Panc1 (cell line): ENCODE measurements at regions not wholly inside any gene's neighbourhood (a gene's known extent, or its start where the extent isn't known, plus 50 kb on each side); places are given as distances from the start of the nearest gene placed in this dataset.

Experiments used
- ATAC-seq: fragments of 200-7000 bp; cut with Tn5 transposase; 2 replicates; pipeline ENCODE4 v1.9.1; 2020; ENCODE audit warnings: mild to moderate bottlenecking, moderate library complexity
- BruUV-seq: library from RNA; stranded (reverse); fragments of 400-500 nt; replicated peaks from 2 replicates; lab custom pipeline; 2021; lab: Mats Ljungman, UMichigan
- CTCF ChIA-PET: fragments of 300-600 bp; sonication (Branson Sonifier 250); formaldehyde crosslinking; loops from one replicate; lab custom pipeline; 2022; ENCODE audit warnings: antibody characterized with exemption; lab: Charles Lee
- POLR2A ChIA-PET: fragments of 300-600 bp; sonication (Branson Sonifier 250); formaldehyde crosslinking; loops from one replicate; lab custom pipeline; 2022; ENCODE audit warnings: antibody characterized with exemption; lab: Charles Lee
- DNase-seq: peaks from one replicate; pipeline ENCODE4 v3.0.0-alpha.2; 2010; ENCODE audit warnings: low read depth, low spot score
- H3K27ac ChIP-seq: 2 replicates; pipeline ENCODE4 v1.5.1; 2011; ENCODE audit warnings: mild to moderate bottlenecking, low read length, inconsistent platforms
- H3K27me3 ChIP-seq: fragments of 200-500 bp; sonication (Bioruptor generic); 2 replicates; pipeline ENCODE4 v1.6.0; 2014; ENCODE audit warnings: low read length, inconsistent platforms; ENCODE audit not compliant: control insufficient read depth, insufficient read depth
- H3K36me3 ChIP-seq: fragments of 200-500 bp; sonication (Bioruptor generic); 2 replicates; pipeline ENCODE4 v1.5.1; 2014; ENCODE audit warnings: inconsistent platforms, mild to moderate bottlenecking, low read length, moderate library complexity; ENCODE audit not compliant: control insufficient read depth, insufficient read depth
- H3K4me1 ChIP-seq: 2 replicates; pipeline ENCODE4 v1.5.1; 2011; ENCODE audit warnings: inconsistent platforms, mild to moderate bottlenecking, low read length, moderate library complexity; ENCODE audit not compliant: control insufficient read depth, insufficient read depth
- H3K4me3 ChIP-seq, 2 experiments: 2 replicates each; pipeline ENCODE4 v1.5.1; 2011 to 2012; ENCODE audit warnings: low read depth in 2 of 2, low read length in 2 of 2, mild to moderate bottlenecking in 2 of 2, inconsistent platforms in 1 of 2, moderate library complexity in 1 of 2
- H3K9me3 ChIP-seq: fragments of 200-500 bp; sonication (Bioruptor generic); 2 replicates; pipeline ENCODE4 v1.5.1; 2014; ENCODE audit warnings: low read depth, mild to moderate bottlenecking, inconsistent platforms, low read length, moderate library complexity; ENCODE audit not compliant: control insufficient read depth, insufficient read depth
- POLR2AphosphoS5 ChIP-seq: IDR thresholded peaks from 2 replicates; pipeline ENCODE4 v1.6.1; 2012; ENCODE audit warnings: mild to moderate bottlenecking, low read depth, low read length, moderate library complexity
- SIN3A ChIP-seq: IDR thresholded peaks from 2 replicates; pipeline ENCODE4 v1.6.1; 2012; ENCODE audit warnings: low read depth, mild to moderate bottlenecking, low read length, moderate library complexity, borderline replicate concordance; ENCODE audit not compliant: insufficient read depth
- TCF7L2 ChIP-seq: IDR thresholded peaks from 2 replicates; pipeline ENCODE4 v1.6.1; 2011; ENCODE audit warnings: mild to moderate bottlenecking, low read depth, low read length, inconsistent platforms
- in situ Hi-C: cut with HindIII; loops from 2 replicates; pipeline ENCODE4 v1.10.0; 2016; ENCODE audit warnings: low sequenced_read_pairs, low pct_unique_long_range_greater_than_20kb
- intact Hi-C: fragments of 100-400 bp; cut with micrococcal nuclease; formaldehyde crosslinking; loops from one replicate; pipeline ENCODE4 v1.10.0; 2022; ENCODE audit not compliant: unreplicated experiment
- TF ChIP-seq, protein P1 (sequence below), 2 experiments: IDR thresholded peaks; 2 replicates each; pipeline ENCODE4 v1.6.1; 2011 to 2012; ENCODE audit warnings: low read depth in 2 of 2, control low read depth in 1 of 2, low read length in 1 of 2, mild to moderate bottlenecking in 1 of 2, moderate library complexity in 1 of 2; ENCODE audit not compliant: insufficient read depth in 1 of 2
- TF ChIP-seq, protein P2 (sequence below): fragments of 450-650 bp; IDR thresholded peaks from 2 replicates; pipeline ENCODE4 v1.5.1; 2017; ENCODE audit warnings: mild to moderate bottlenecking

DNA sequence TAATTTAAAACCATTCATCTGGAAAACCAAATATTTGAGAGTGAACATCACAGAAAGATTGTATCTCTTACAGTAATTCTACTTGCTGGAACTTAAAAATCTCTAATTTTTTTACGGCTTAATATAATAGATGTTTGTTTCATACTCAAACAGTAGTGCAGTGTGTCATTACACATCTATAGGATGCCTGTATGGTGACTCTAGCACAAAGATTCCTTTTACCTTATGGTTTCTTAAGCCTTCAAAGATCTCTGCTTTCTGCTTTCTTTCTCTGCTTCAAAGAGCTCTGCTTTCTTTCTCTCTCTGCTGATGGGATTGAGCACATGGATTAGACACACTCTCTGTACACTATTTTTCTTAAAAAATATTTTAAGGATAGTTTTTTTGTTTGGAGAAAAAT lies 374.0 kb upstream of the CDH9 start:
- no peak for ATAC-seq
- no peak for TF ChIP-seq TCF7L2
- TF ChIP-seq POLR2AphosphoS5 = no peak
- TF ChIP-seq SIN3A = no peak
- TF ChIP-seq, protein P1, sequence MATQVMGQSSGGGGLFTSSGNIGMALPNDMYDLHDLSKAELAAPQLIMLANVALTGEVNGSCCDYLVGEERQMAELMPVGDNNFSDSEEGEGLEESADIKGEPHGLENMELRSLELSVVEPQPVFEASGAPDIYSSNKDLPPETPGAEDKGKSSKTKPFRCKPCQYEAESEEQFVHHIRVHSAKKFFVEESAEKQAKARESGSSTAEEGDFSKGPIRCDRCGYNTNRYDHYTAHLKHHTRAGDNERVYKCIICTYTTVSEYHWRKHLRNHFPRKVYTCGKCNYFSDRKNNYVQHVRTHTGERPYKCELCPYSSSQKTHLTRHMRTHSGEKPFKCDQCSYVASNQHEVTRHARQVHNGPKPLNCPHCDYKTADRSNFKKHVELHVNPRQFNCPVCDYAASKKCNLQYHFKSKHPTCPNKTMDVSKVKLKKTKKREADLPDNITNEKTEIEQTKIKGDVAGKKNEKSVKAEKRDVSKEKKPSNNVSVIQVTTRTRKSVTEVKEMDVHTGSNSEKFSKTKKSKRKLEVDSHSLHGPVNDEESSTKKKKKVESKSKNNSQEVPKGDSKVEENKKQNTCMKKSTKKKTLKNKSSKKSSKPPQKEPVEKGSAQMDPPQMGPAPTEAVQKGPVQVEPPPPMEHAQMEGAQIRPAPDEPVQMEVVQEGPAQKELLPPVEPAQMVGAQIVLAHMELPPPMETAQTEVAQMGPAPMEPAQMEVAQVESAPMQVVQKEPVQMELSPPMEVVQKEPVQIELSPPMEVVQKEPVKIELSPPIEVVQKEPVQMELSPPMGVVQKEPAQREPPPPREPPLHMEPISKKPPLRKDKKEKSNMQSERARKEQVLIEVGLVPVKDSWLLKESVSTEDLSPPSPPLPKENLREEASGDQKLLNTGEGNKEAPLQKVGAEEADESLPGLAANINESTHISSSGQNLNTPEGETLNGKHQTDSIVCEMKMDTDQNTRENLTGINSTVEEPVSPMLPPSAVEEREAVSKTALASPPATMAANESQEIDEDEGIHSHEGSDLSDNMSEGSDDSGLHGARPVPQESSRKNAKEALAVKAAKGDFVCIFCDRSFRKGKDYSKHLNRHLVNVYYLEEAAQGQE (IDR thresholded peaks at IDR 0.05; ENCODE audit: insufficient read depth in 1 of 2, low read depth in 2 of 2, low read length in 1 of 2) = no peak
- TF ChIP-seq, protein P2, sequence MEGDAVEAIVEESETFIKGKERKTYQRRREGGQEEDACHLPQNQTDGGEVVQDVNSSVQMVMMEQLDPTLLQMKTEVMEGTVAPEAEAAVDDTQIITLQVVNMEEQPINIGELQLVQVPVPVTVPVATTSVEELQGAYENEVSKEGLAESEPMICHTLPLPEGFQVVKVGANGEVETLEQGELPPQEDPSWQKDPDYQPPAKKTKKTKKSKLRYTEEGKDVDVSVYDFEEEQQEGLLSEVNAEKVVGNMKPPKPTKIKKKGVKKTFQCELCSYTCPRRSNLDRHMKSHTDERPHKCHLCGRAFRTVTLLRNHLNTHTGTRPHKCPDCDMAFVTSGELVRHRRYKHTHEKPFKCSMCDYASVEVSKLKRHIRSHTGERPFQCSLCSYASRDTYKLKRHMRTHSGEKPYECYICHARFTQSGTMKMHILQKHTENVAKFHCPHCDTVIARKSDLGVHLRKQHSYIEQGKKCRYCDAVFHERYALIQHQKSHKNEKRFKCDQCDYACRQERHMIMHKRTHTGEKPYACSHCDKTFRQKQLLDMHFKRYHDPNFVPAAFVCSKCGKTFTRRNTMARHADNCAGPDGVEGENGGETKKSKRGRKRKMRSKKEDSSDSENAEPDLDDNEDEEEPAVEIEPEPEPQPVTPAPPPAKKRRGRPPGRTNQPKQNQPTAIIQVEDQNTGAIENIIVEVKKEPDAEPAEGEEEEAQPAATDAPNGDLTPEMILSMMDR = no peak

DNA sequence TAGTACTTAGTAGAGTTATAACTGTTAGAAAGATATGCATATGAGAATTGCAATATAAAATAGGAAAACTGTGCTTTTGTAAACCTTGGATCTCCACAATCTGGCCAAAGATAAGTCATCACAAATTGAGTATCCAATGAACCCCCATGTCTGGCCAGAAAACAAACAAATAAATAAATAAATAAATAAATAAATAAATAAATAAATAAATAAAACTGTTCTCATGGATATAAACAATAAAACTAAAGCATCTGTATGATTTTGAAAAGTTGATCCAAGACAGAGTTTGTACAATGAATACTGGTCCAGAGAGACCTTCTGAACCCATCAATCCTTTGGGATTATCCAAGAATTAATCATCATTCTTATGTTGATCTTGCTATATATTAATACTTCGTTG lies 367.6 kb upstream of the CDH9 start:
- DNase-seq (no peak), ATAC-seq (no peak)
- intact Hi-C loops (no loop called here), in situ Hi-C loops (no loop called here)
- TF ChIP-seq, protein P2 = no peak
- TF ChIP-seq, protein P1 (IDR thresholded peaks at IDR 0.05; ENCODE audit: insufficient read depth in 1 of 2, low read depth in 2 of 2, low read length in 1 of 2) = no peak
- TF ChIP-seq TCF7L2 (no peak), SIN3A (no peak)
- CTCF ChIA-PET = no interaction called here
- no peak overlapping the region for H3K27ac ChIP-seq
- no peaks in the 10 kb centered on the region for H3K4me1 ChIP-seq
- no TSS peak for BruUV-seq
- POLR2A ChIA-PET = no interaction called here
- no peak overlapping the region for H3K4me3 ChIP-seq
- H3K36me3 ChIP-seq = no peaks in the 10 kb centered on the region
- no peaks in the 10 kb centered on the region for H3K9me3 ChIP-seq
- H3K27me3 ChIP-seq = no peaks in the 10 kb centered on the region

More for the DNA sequence above, 374.0 kb upstream of the CDH9 start:
- ChIA-PET CTCF (no interaction called here), POLR2A (no interaction called here)
- no peak for DNase-seq
- Histone ChIP-seq H3K27ac (no peak overlapping the region), H3K27me3 (no peaks in the 10 kb centered on the region), H3K4me3 (no peak overlapping the region), H3K4me1 (no peaks in the 10 kb centered on the region), H3K36me3 (no peaks in the 10 kb centered on the region), H3K9me3 (no peaks in the 10 kb centered on the region)
- in situ Hi-C loops = no loop called here
- no TSS peak for BruUV-seq
- intact Hi-C loops = no loop called here
